ENCODE measurements at regions not wholly inside any gene's neighbourhood (a gene's known extent, or its start where the extent isn't known, plus 50 kb on each side); places are given as distances from the start of the nearest gene placed in this dataset.
A peak's percentile ranks its signal among the peaks of the same experiment; 100 is the strongest.

DNA sequence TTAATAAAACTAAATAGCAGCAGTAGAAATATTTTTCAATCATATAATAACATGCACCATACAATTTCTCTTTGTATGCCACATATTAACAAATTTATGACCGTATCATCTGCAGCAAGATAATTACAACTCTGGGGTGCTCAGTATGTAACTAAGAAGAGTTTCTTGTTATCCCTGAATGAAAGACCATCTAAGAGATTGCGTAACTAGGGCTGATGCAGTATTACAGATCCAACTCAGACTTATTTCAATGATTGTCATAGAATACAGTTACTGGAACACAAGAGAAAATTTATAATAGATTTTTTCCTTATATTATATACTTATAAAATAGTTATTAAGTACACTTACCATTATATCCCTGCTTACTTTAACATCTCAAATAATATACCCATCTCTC is 305.1 kb downstream of the SLITRK1 start:
- DNase-seq = no peak

DNA sequence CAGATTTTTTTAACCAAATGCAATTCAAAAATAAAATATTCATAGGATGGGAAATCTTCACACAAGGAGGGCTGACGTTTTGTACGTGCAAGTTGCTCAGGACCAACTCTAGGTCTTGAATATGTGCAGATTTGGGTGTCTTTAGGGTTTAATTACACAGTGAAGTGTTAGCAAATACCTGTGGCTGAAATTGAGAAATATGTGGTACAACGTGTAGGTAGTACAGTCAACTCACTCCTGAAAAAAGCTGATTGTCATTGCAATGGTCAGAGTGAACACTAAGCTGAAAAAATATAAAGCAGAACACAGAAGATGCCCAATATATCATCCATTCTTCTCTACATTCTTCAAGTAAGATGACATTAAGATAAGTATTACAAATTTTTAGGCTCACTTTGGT is 314.3 kb downstream of the SLITRK1 start:
- DNase-seq = no peak

DNA sequence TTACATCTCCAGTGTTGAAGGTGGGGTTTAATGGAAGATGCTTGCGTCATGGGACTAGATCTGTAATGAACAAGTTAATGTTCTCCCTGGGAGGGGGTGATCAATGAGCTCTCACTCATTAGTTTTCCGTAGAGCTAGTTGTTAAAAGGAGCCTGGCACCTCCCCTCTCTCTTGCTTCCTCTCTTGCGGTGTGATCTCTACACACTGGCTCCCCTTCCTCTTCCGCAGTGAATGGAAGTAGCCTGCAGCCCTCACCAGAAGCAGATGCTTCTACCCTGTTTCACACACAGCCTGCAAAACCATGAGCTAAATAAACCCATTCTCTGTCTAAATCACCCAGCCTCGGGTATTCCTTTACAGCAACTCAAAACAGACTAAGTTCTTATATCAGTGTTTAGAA is 318.8 kb downstream of the SLITRK1 start:
- DNase-seq = no peak

DNA sequence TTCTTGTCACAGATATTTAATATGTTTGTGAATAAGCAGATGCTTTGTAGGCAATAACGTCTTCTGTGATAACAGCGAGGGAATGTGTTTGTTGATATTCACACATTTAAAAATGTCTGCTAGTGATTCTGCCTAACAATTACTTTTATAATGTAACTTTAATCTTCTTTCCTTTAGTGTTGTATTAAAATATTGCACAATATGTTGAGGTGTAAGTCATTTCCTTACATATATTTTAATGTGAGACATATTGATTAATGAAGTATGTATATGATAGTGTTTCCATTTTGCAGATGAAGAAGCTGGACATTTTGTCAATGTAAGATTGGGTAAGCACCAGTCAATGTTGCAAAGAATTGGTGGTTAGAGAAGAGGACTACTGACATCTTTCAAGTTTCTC is 324.4 kb downstream of the SLITRK1 start:
- DNase-seq = no peak

DNA sequence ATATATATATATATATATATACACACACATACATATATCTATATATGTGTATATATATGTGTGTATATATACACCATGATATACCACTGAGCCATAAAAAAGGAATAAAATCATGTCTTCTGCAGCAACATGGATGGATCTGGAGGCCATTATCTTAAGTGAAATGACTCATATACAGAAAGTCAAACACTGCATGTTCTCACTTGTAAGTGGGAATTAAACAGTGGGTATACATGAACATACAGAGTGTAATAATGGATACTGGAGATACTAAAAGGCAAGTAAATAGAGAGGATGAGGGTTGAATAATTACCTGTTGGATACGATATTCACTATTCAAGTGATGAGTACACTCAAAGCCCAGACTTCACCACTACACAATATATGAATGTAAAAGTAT is 332.6 kb downstream of the SLITRK1 start:
- no peak for DNase-seq

DNA sequence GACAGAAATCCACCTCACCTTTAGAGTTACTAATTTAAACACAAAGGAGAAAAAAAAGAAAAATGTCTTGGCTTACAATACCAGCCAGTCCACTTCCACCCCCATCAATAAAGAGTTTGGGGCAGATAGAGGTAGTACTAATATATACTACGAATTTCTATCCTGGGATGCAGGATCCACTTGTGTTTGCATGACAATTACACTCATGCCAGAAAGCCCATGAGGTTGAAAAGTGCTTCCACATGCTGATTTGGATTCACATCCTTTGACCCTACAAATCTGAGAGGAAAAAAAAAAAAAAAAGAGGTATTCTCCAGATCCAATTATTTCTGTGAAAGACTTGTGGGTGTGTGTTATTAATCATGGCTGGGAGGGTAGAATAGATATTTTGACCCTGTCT is 335.2 kb downstream of the SLITRK1 start:
- no peak for DNase-seq

DNA sequence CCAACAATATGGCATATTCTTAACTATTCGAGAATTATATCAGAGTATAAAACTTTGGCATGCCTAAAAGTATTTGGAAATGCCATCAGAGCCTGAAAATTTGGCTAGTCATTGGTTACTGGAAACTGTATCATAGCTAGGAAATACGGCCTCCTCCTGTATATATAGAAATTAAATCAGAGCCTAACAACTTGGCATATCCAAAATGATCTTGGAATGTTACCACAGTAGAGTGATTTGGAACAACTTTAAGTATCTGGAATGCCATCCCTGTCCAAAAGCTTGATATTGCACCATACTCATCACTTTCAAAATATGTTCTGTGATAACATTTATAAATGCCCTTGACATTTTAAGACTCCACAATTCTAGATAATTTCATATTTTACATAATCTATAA is 335.8 kb downstream of the SLITRK1 start:
- peak; percentile 3 for DNase-seq

DNA sequence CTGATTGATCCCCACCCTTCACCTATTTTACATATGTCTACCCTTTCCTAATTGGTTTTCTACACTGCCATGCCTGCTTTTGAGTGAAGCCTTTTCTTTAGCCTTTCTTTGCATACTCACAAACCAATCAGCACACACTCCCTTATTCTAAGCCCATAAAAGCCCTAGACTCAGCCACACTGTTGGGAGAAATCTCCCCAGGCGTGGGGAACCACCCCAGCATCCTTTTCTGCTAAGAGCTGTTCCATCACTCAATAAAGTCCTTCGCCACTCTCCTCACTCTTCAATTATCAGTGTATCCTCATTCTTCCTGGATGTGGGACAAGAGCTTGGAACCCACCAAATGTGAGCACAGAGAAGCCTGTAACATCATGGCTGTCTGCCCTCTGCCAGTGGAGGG is 343.6 kb downstream of the SLITRK1 start:
- DNase-seq = no peak

DNA sequence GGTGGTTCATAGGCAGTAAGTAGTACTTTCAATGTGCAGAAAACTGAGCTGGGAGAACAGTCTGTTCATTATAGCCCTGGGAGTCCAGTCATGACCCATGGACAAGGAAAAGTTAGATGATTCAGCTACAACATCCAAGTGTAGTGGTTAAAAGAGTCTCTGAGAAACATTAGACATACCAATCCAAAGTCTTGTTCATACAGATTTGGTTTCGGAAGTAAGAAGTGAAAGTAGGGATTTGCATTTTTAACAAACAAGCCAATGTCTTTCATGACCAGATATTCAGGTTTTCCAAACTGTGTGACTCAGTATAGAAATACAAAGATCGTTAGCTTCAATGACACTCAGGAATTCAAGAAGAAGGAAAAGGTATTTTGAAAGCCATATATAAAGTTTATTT is 345.3 kb downstream of the SLITRK1 start:
- no peak for DNase-seq

DNA sequence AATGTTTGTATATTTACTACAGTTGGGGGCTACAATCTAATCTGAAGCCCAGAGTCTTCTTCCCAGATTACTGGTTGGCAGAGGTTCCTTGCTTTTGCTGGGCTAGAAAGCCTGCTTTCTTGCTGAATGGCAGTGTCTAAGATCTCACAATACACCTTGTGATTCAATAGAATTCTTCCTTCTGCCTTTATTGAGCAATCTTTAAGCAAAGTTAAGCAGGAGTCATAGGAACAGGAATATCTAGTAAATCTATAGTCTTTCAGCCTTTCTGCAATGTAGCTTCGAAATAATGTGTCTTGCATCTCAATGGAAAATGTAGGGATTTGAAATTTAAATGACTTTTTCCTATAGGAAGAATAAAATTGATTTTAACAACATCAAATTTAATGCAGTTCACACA is 346.1 kb downstream of the SLITRK1 start:
- DNase-seq = no peak

DNA sequence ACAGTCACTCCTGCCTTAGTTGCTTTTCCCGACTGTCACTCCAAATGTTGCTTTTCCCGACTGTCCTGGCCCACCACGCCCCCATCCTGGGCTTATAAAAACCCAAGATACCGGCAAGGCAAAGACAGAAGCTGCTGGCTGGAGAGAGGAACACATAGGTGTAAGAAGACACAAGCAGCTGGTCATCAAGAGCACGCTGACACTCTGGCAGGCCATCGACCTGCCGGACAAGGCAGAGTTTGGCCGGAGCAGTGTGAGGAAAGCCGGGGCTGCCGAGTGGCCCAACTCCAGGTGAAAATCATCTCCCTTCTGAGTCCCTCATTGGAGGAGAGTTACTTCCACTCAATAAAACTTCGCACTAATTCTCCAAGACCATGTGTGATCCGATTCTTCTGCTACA is 349.5 kb downstream of the SLITRK1 start:
- no peak for DNase-seq

DNA sequence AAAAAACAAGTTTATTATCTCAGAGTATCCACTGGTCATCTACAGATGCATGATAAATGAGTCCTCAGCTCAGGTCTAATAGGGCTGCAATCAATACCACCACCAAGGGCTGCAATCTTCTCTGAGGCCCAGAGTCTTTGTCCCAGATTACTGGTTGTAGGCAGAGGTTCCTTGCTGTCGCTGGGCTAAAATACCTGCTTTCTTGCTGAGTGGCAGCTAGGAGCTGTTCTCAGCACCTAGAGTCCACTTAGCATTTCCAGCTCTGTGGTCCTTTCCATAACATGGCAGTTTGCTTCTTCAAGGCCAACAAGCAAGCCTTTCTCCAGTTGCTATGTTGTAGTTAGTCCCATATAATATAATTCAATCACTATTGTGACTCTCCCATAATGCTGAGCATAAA is 351.3 kb downstream of the SLITRK1 start:
- DNase-seq = no peak

DNA sequence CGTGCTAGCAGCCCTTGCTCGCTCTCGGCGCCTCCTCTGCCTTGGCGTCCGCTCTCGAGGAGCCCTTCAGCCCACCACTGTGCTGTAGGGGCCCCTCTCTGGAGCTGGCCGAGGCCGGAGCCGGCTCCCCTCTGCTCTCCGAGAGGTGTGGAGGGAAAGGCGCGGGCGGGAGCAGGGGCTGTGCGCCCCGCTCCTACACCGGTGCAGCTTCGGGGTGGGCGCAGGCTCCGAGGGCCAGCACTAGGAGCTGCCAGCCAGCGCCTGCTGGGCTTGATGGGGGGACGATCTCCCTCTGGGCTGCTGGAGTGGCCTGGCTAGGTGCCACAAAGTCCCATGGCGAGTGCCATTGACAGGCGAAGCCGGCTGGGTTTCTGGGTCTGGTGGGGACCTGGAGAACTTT is 365.5 kb downstream of the SLITRK1 start:
- DNase-seq = no peak

DNA sequence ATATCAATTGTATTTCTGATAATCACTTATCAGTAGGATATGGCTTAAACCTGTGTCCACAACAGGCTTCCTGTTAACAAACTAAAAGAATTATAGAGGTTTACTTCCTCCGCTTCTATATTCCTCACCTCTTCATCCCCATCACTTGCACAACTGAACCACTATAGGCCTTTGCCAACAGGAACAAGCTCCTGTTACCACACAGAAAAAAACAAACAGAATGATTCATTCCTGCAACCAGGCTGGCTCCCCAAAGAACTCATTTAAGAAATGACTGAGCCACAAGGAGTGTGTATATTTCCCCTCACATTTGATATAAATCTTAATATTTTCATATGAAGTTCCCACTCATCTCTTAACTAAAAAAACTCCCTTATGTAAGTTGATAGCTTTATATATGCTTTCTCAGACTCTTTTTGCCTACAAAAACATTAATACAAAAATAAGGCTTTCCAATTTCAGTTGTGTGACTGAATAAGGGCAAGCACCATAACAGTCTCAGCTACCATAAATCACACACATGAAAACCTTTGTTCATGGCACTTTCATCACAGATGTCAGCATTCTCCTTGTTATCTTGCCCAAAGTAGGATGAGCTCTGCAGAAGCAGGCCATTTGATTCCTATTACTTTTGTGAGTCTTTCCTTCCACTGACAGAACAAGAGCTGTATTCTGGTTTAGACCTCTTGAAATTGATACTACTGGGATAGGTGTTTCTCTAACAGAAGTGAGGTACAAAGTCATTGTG is 366.8 kb downstream of the SLITRK1 start:
- peak; percentile 43 for DNase-seq

DNA sequence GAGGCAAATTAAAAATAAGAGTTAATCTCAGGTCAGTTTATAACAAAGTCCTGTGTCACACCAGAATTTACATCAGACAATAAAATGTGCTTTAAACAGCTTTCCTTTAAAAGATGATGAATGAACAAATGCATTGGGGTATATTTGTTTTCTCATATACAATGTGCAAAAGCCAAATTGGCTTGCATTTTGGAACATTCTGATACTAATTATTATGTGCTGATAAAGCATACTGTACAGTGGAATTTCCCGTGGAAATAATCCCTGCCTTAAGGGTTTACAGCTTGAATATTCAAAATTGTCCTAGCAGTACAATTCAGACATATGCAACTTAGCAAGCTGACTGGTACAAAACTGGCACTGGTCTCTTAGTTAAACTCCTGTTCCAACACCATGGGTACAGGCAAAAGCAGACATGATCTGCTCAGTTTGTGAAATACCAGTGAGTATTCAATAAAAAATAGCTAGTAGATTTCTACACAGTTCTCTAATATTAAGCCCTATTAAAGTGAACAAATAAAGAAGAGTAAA is 373.4 kb downstream of the SLITRK1 start:
- no peak for DNase-seq

DNA sequence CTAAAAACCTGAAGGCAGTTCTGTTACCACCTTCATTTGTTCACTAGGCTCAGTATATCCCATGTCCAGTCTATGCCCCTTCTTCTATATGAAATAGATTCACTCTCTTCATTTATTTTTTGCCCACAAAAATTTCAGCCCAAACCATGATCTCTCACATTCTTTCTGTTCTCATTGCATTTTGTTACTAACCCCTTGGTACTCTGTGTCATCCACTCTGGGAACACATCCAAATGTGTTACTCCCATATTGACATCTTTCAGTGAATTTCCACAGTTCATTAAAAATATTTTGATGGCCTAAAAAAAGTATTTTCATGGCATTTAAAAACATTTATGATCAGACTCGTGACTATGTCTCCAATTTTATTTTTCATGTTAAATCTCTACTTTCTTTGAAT is 378.9 kb downstream of the SLITRK1 start:
- DNase-seq = peak; percentile 73

DNA sequence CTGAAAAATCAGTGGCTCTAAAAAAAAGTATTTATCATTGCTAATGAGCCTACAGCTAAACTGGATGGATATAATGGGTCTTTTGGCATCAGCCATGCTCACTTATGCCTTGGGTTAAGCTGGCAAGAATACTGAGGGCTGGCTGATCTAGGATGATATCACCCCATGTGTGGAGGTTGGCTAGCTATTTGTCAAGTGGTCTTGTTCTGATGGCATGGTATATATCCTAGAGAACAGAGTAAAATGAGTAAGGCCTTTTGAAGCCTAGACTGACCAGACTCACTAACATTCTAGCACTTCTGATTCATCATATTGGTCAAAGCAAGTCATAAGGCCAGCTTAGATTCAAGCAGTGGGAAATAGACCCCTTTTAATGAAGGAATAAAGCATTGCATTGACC is 383.0 kb downstream of the SLITRK1 start:
- peak; percentile 18 for DNase-seq

DNA sequence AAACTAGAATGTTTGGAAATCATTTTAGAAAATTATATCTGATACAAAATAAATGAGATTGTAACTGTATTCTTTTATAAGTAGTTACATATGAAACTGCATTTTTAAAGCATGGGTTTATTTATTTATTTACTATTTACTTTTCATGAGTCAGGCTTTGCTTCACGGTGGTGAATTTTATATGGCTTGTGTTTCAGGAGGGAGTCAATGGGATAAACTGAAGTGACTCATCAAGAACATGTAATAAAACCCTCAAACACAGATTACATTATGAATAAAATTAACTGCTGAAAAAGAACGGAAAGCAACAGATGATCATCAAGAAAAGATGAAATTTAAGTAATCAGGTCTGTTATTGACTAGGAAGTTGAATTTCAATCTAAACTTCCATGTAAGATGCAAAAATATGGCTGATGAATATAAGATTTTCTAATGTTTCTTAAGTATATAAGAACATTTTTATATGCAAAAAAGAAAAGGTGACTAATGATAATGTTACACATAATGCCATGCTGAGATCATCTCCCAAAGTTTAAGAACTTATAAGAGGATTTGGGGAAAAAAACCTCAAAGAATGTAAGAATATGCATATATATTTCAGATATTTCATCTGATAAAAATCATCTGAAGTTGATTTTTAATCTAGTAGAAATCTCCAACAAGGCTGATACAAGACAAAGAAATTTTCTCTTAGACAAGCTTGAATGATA is 383.6 kb downstream of the SLITRK1 start:
- DNase-seq = peak; percentile 67

DNA sequence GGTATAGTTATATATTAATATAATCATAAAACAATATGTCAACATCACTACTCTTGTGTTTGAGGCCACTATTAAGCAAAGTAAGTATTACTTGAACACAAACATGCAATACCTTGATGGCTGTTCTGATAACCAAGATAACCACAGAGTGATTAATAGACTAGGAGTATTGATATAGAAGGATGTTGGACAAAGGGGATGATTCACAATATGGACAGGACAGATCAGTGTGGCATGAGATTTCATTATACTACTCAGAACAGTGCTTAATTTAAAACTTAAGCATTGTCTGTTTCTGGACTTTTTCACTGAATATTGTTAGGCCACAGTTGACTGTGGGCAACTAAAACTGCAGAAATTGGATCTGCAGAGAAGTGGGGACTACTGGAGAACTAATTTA is 384.2 kb downstream of the SLITRK1 start:
- DNase-seq = no peak

DNA sequence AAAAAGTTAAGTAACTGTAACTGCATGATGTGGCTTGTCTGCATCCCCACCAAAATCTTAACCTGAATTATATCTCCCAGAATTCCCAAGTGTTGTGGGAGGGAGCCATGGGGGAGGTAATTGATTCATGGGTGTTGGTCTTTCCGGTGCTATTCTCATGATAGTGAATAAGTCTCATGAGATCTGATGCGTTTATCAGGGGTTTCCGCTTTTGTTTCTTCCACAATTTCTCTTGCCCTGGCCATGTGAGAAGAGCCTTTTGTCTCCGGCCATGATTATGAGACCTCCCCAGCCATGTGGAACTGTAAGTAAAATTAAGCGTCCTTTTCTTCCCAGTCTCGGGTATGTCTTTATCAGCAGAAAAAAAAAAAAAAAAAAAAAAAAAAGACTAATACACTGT is 385.8 kb downstream of the SLITRK1 start:
- no peak for DNase-seq

DNA sequence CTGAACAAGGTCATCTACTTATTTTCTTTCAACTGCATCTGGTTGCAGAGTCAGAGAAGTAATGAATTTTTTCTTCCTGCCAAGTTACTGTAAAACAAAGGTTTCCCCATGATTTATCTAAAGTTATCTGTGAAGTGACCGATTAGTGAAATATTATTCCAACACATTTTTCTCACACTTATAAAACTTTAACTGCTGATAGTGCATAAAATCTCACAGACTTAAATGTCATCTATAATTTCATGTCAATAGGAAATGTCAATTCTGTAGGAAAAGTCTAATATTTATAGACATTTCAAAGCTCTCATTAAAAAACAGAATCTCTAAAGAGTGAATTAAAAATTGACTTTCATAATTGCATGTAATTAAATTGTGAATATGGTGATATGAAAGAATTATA is 397.2 kb downstream of the SLITRK1 start:
- DNase-seq = no peak

DNA sequence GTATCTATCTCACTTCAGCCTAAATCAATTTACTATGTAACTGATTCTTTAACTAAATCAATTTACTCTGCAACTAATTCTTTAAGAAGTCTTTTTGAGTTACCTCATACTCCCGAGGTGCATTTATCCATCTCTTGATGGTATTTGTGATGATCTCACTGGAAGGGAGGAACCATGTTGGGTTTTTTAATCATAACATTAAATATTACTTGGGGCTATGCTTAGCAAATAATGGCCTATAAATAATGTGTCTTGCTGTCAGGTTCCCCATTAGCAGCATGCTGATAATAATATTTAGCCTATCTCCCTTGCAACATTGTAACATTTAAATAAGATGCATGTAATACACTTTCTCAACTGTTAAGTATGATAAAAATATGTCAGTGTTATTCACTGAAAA is 411.3 kb downstream of the SLITRK1 start:
- no peak for DNase-seq

DNA sequence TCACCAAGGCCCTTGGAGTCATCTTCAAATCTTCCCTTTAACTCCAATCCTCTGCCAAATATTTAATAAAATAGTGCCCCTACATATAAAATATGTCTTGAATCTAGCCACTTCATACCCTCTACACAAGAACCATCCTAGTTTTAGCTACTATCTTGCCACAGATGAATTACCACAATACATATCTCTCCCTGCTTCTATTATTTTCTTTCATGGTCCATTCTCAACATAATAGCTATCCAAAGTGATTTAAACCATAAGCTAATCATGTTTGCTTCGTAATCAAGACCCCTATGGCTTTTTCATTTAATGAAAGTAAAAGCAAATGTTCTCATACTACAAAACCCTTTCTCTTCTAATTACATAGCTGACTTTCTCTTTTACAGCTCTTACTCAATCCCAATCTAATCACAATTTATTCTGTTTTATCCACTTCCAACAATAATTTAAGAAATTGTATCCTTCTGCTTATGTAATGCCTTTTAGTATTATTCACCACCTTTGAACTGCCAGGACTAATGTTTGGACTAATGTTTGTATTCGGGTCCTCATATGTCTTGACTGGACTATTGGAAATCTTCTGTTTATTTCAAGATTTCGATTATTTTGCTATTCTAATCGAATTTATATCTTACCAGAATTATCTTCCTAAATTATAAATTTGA is 412.0 kb downstream of the SLITRK1 start:
- no peak for DNase-seq

DNA sequence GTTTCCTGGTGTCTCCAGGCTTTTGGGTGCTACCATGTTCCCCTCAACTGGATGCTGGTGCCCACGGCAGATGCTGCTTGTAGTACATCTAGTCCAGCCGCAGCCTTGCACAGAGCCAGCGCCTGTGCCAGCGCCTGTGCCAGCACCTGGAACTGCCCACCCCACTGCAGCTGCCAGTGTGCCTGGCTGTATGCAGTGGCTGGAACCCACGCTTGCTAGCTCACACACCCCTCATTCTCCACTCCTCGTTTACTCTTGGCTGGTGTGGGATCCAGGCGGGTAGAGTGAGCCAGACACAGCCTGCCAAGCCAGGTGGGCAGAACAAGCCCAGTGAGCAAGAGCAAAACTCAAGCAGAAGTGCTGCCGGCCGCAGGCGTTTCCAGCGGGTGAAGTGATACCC is 428.6 kb downstream of the SLITRK1 start:
- DNase-seq = no peak
